Ovary (tissue), 7 donors: ENCODE measurements at regions not wholly inside any gene's neighbourhood (a gene's known extent, or its start where the extent isn't known, plus 50 kb on each side); places are given as distances from the start of the nearest gene placed in this dataset.

Experiments
- DNase-seq, 5 donors: peaks; one replicate each; pipeline ENCODE4 v3.0.0-alpha.2; 2019 to 2020
- H3K27ac ChIP-seq, 2 donors: fragments of 200-600 bp; one replicate each; pipeline versions ENCODE4 v1.5.1 to v1.8.0; 2019 to 2022
- H3K27me3 ChIP-seq: fragments of 200-600 bp; one replicate; pipeline ENCODE4 v1.8.0; 2022
- H3K36me3 ChIP-seq: fragments of 200-600 bp; sonication (generic); one replicate; pipeline ENCODE4 v1.5.1; 2019
- H3K4me1 ChIP-seq: one replicate; pipeline ENCODE4 v1.8.1; 2013; ENCODE audit warnings: mild to moderate bottlenecking, moderate library complexity; ENCODE audit not compliant: insufficient read depth
- H3K4me3 ChIP-seq: fragments of 200-600 bp; sonication (generic); one replicate; pipeline ENCODE4 v1.5.1; 2017
- H3K9me3 ChIP-seq, 2 donors: fragments of 200-600 bp in 1 of 2; sonication (generic) in 1 of 2; one replicate each; pipeline versions ENCODE4 v1.5.1 to v1.8.1; 2013 to 2019; ENCODE audit warnings: mild to moderate bottlenecking in 1 of 2, moderate library complexity in 1 of 2
- EP300 ChIP-seq: sonication (generic); formaldehyde crosslinking; IDR thresholded peaks from one replicate; pipeline ENCODE4 v1.6.1; 2017; ENCODE audit warnings: antibody characterized with exemption
- POLR2A ChIP-seq: fragments of 450-650 bp; IDR thresholded peaks from one replicate; pipeline ENCODE4 v1.6.1; 2017; ENCODE audit warnings: antibody characterized with exemption, mild to moderate bottlenecking, moderate library complexity
- WGBS, 3 donors: extraction: QIAGEN DNeasy Blood & Tissue Kit in 1 of 3; methylation state at CpG; one replicate each; pipeline versions ENCODE4 v1.1.5 to v1.1.7; 2013 to 2017; 5-methylcytosine and 5-hydroxymethylcytosine counted together
- intact Hi-C, 4 donors: fragments of 100-400 bp; cut with DNase I; formaldehyde crosslinking; loops; one replicate each; pipeline versions ENCODE4 v1.11.0 to v1.15.1; 2022 to 2023
- TF ChIP-seq, protein P1 (sequence below), 3 donors: fragments of 450-650 bp in 2 of 3; fragments of 200-600 bp in 1 of 3; IDR thresholded peaks; one replicate each; pipeline versions ENCODE4 v1.5.1 to v1.8.0; 2016 to 2022; ENCODE audit warnings: antibody characterized with exemption in 3 of 3, mild to moderate bottlenecking in 1 of 3
- donor health status: DM: no; HTN: no; CAD: no; lungs with moderate emphysema.
- donor health status: DM: no; HTN: no; CAD: no.
- donor health status: Bipolar disorder and iron deficiency.
- donor health status: DM: no; HTN: no; CAD: no.
- donor health status: DM: yes; HTN: yes; CAD: no.

DNA sequence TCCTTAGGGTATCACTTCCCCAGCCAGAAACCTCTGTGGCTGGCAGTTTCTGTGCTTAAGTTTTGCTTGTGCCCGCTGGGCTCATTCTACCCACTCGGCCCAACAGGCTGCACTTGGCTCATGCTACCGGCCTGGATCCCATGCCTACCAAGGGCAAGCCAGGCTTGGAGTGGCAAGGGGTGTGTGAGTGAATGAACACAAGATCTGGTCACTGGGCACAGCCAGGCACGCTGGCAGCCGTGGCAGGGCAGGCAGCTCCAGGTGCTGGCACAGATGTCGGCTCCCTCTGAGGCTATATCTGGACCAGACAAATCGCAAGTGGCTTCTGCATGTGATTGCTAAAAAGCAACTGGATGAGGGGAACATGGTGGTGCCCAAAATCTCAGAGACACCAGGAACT lies 740.5 kb upstream of the B3GALT2 start:
- DNase-seq: no peak
- no peaks in the 10 kb centered on the region for H3K9me3 ChIP-seq
- no peaks in the 10 kb centered on the region for H3K4me1 ChIP-seq
- WGBS, 3 donors: 78 to 94% (median 93%) methylated on average over 7 of the region's 7 CpGs
- no peaks in the 10 kb centered on the region for H3K27me3 ChIP-seq
- no peak overlapping the region for H3K4me3 ChIP-seq
- H3K36me3 ChIP-seq: no peaks in the 10 kb centered on the region
- intact Hi-C loops: no loop called here
- no peak overlapping the region for H3K27ac ChIP-seq
- TF ChIP-seq POLR2A: no peak
- TF ChIP-seq, protein P1, sequence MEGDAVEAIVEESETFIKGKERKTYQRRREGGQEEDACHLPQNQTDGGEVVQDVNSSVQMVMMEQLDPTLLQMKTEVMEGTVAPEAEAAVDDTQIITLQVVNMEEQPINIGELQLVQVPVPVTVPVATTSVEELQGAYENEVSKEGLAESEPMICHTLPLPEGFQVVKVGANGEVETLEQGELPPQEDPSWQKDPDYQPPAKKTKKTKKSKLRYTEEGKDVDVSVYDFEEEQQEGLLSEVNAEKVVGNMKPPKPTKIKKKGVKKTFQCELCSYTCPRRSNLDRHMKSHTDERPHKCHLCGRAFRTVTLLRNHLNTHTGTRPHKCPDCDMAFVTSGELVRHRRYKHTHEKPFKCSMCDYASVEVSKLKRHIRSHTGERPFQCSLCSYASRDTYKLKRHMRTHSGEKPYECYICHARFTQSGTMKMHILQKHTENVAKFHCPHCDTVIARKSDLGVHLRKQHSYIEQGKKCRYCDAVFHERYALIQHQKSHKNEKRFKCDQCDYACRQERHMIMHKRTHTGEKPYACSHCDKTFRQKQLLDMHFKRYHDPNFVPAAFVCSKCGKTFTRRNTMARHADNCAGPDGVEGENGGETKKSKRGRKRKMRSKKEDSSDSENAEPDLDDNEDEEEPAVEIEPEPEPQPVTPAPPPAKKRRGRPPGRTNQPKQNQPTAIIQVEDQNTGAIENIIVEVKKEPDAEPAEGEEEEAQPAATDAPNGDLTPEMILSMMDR (IDR thresholded peaks at IDR 0.05): no peak
- no peak for TF ChIP-seq EP300

DNA sequence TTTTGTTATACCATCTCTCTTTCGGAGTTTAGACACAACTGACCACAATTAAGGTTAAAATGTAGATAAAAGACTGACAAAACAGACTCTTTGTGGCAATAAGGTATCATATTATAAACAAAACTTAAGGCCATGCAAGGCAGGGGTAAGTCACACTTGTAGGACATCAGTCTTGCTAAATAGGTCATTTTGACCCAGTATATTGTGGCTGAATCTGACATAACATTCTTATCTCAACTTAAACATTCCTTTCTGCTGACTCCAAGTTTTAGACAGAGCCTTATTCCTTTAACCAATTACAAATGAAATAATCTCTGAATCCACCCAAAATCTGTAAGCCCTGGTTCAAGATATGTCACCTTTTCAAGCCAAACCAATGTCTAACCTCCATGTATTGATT lies 733.4 kb upstream of the B3GALT2 start:
- intact Hi-C loops: no loop called here
- H3K27ac ChIP-seq: no peak overlapping the region
- WGBS, 3 donors: 6 to 52% (median 9%) methylated on average over 1 of the region's 1 CpG
- H3K36me3 ChIP-seq: no peaks in the 10 kb centered on the region
- H3K4me1 ChIP-seq: no peaks in the 10 kb centered on the region
- no peaks in the 10 kb centered on the region for H3K9me3 ChIP-seq
- no peaks in the 10 kb centered on the region for H3K27me3 ChIP-seq
- no peak for DNase-seq
- TF ChIP-seq, protein P1 (IDR thresholded peaks at IDR 0.05): no peak
- no peak for TF ChIP-seq EP300
- no peak for TF ChIP-seq POLR2A
- no peak overlapping the region for H3K4me3 ChIP-seq

DNA sequence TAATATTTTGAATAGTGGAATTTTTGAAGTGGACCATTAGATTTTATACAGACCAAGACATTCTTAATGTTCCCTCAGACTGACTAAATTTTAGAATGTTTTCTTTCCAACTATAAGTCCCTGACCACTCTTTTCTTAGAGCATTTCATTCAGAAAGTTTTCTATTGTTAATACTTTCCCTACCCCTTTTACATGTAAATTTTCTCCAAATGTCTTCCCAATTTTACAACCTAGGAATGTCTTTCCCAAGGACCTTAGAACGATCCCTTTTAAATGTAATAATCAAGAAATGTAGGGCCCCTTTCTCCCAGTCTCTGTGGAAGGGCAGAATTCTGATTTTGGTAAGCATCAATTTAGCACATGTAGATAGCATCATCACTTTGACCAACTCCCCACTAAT lies 730.0 kb upstream of the B3GALT2 start:
- intact Hi-C loops: no loop called here
- Histone ChIP-seq H3K4me1 (no peaks in the 10 kb centered on the region), H3K4me3 (no peak overlapping the region), H3K27me3 (no peaks in the 10 kb centered on the region), H3K27ac (no peak overlapping the region), H3K36me3 (no peaks in the 10 kb centered on the region), H3K9me3 (no peaks in the 10 kb centered on the region)
- no peak for TF ChIP-seq POLR2A
- TF ChIP-seq, protein P1 (IDR thresholded peaks at IDR 0.05): no peak
- TF ChIP-seq EP300: no peak
- no peak for DNase-seq
- 79 to 96% (median 84%) methylated on average over 1 of the region's 1 CpG for WGBS, 3 donors

DNA sequence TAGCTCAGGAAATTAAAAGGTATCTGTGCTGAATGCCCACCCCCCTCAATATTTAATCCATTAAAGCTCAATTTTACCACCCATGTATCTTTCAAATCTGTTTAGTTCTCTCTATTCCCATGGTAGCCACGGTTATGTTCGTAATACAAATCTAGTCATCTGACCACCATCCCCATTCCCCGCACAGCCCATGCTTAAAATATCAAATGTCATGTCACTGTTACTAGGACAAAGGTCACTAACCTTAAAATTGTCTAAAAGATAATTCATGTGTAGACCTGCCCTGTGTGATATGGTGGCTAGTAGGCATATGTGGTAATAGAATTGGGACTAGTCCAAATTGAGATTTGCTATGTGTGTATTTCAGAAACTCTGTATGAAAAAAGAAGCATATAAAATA lies 728.5 kb upstream of the B3GALT2 start:
- Histone ChIP-seq H3K4me3 (no peak overlapping the region), H3K36me3 (no peaks in the 10 kb centered on the region), H3K4me1 (no peaks in the 10 kb centered on the region), H3K9me3 (no peaks in the 10 kb centered on the region), H3K27me3 (no peaks in the 10 kb centered on the region), H3K27ac (no peak overlapping the region)
- 94 to 96% (median 95%) methylated on average over 3 of the region's 3 CpGs for WGBS, 3 donors
- no peak for DNase-seq
- intact Hi-C loops: no loop called here
- TF ChIP-seq POLR2A (no peak), EP300 (no peak)
- TF ChIP-seq, protein P1 (IDR thresholded peaks at IDR 0.05): no peak
